ENCODE measurements at regions not wholly inside any gene's neighbourhood (a gene's known extent, or its start where the extent isn't known, plus 50 kb on each side); places are given as distances from the start of the nearest gene placed in this dataset.

DNA sequence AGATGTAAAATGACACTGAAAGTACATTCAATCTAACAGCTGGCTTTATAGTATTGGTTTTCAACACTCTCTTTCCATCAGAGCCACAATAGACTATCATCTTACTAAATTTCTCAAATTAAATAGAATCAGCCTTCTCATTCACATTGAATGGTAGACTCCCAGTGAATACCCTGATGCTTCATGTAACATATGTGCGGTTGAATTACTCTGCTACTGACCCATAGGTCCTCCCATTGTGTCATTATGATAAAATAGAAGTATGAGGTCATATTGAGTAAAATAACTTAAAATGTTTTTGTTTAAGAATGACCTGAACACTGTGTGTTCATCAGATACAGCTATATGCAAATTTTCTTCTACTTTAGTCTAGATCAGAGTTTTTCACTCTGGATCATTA is 75.9 kb upstream of the ADAMTSL1 start:
- no peak for DNase-seq
- ATAC-seq (ENCODE audit: low read depth in 2 of 2): no peak
- Mint-ChIP-seq H3K27me3 (no peaks in the 10 kb centered on the region), H3K4me1 (no peaks in the 10 kb centered on the region), H3K36me3 (no peaks in the 10 kb centered on the region), H3K4me3 (no peak overlapping the region), H3K9me3 (no peaks in the 10 kb centered on the region), H3K27ac (no peak overlapping the region)

DNA sequence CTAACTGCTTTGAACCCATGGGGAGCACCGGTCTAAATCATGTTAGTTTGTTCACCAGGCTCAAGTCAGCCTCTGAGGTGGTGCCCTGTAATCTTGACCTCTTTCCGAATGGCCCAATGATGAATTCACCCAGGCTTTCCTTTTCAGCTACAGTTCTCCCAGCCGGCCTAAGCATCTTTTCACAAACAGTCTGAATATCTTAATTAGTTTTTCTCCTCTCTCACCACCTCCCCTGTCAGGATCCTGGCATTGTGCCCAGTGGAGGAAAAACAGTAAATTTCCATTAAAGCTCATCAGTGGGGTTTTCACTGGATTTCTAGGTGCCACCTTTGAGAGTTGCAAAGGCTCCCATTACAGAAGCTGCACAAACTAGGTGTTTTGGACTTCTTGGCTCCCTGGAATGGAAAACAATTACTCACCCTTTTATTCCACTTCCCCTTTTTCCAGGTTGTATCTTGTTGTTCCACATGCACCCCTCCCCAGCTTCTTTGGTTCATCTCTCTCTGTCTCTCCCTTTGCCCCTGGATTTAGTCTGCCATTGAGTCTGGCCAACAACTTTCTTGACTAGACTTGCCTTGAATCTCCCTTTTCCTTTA is 69.4 kb upstream of the ADAMTSL1 start:
- ATAC-seq (ENCODE audit: low read depth in 2 of 2) (no peak), DNase-seq (no peak)
- H3K4me1 Mint-ChIP-seq: no peaks in the 10 kb centered on the region
- no peak overlapping the region for H3K27ac Mint-ChIP-seq
- no peaks in the 10 kb centered on the region for H3K36me3 Mint-ChIP-seq
- peak overlapping the region in 1 of 8 donors; percentile 32 for H3K4me3 Mint-ChIP-seq
- H3K27me3 Mint-ChIP-seq: no peaks in the 10 kb centered on the region
- H3K9me3 Mint-ChIP-seq: peaks cover 0 to 7% (median 0%) of the 10 kb centered on the region in 7 donors

DNA sequence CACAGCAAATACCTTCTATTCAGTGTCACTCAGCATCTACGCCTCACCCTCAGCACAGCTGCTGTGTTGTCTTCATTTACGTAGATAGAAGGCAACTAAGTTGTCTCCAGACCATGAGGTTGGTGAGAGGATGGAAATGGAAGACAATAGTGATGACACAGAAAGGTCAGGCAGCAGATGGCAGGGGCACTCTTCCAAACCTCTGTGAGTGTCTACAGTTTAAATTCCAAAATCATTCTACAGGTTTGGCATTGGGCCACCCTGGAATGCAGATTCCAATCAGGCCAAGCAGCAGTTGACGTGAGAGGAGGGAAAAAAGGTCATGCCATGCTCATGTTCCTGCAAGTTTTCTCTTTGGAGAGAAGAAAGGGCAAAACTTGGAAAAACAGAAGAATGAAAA is 68.7 kb upstream of the ADAMTSL1 start:
- DNase-seq: no peak
- Mint-ChIP-seq H3K36me3 (no peaks in the 10 kb centered on the region), H3K27ac (no peak overlapping the region), H3K4me3 (no peak overlapping the region), H3K9me3 (peaks cover 0 to 7% (median 0%) of the 10 kb centered on the region in 7 donors), H3K4me1 (no peaks in the 10 kb centered on the region), H3K27me3 (no peaks in the 10 kb centered on the region)
- ATAC-seq (ENCODE audit: low read depth in 2 of 2): no peak

DNA sequence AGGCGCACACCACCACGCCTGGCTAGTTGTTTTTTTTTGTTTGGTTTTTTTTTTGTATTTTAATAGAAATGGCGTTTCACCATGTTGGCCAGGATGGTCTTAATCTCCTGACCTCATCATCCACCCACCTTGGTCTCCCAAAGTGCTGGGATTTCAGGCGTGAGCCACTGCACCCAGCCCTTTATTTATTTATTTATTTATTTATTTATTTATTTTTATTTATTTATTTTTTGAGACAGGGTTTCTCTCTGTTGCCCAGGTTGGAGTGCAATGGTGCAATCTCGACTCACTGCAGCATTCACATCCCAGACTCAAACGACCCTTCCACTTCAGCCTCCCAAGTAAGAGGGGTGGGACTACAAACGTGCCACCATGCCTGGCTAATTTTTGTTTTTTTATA is 63.0 kb upstream of the ADAMTSL1 start:
- ATAC-seq (ENCODE audit: low read depth in 2 of 2) (no peak), DNase-seq (no peak)
- no peak overlapping the region for H3K27ac Mint-ChIP-seq
- H3K36me3 Mint-ChIP-seq: no peaks in the 10 kb centered on the region
- H3K9me3 Mint-ChIP-seq: peaks cover 0 to 5% (median 0%) of the 10 kb centered on the region in 7 donors
- H3K27me3 Mint-ChIP-seq: no peaks in the 10 kb centered on the region
- no peak overlapping the region for H3K4me3 Mint-ChIP-seq
- H3K4me1 Mint-ChIP-seq: no peaks in the 10 kb centered on the region

DNA sequence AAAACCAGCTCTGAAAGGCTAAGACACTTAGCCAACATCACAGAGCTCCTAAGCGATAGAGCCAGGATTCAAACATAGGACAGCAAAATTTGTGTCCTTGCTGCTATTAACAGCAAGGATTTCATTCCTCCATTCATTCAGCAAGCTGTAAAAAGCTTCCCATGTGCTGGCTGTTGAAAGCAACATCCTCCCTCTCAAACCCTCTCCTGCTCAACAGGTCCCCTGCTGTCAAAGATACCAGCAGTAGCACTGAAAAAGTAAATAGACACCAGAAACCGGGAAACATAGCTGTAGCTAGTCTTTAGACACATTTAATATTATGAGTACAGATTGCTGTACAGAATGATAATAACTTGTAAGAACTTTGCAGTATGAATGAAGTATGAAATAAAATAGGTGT is 52.6 kb upstream of the ADAMTSL1 start:
- ATAC-seq (ENCODE audit: low read depth in 2 of 2) (no peak), DNase-seq (no peak)
- H3K9me3 Mint-ChIP-seq: peaks cover 0 to 10% (median 2%) of the 10 kb centered on the region in 7 donors
- H3K27me3 Mint-ChIP-seq: no peaks in the 10 kb centered on the region
- H3K27ac Mint-ChIP-seq: no peak overlapping the region
- no peak overlapping the region for H3K4me3 Mint-ChIP-seq
- H3K36me3 Mint-ChIP-seq: no peaks in the 10 kb centered on the region
- no peaks in the 10 kb centered on the region for H3K4me1 Mint-ChIP-seq

DNA sequence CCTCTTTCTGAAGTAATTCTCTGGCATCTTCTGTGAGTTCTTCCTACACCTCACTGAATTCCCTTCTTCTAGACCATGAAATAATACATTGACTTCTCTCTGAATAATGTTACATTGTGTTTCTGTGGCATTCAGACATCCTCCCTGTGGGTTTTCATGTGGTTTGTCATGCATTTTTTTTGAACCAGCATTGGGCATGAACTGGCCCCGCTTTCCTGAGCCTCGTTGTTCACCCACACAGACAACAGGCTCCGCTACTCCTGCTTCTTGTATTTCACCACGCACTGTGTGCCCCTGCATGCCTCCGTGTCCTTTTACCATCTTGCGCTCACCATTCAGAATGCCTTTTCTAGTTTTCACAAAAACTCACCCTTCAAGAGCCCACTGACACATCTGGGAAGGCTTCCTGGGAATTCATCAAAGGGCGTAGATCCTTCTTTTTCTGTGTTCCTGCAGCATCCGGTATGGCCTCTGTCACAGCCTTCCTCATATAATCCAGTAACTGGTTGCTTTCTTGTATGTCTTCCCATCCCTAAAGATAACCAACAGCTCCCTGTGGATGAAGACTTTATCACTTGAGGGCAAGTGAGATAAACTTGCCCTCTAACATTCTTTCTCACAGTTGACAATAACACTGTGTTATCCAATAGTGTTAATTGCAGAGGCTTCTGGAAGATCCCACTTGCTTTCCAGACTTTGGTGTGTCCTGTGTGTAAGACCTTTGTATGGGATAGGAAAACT is 51.5 kb upstream of the ADAMTSL1 start:
- Mint-ChIP-seq H3K36me3 (no peaks in the 10 kb centered on the region), H3K27me3 (no peaks in the 10 kb centered on the region), H3K27ac (no peak overlapping the region), H3K9me3 (peaks cover 0 to 10% (median 2%) of the 10 kb centered on the region in 7 donors), H3K4me3 (no peak overlapping the region), H3K4me1 (no peaks in the 10 kb centered on the region)
- ATAC-seq (ENCODE audit: low read depth in 2 of 2): no peak
- DNase-seq: no peak

DNA sequence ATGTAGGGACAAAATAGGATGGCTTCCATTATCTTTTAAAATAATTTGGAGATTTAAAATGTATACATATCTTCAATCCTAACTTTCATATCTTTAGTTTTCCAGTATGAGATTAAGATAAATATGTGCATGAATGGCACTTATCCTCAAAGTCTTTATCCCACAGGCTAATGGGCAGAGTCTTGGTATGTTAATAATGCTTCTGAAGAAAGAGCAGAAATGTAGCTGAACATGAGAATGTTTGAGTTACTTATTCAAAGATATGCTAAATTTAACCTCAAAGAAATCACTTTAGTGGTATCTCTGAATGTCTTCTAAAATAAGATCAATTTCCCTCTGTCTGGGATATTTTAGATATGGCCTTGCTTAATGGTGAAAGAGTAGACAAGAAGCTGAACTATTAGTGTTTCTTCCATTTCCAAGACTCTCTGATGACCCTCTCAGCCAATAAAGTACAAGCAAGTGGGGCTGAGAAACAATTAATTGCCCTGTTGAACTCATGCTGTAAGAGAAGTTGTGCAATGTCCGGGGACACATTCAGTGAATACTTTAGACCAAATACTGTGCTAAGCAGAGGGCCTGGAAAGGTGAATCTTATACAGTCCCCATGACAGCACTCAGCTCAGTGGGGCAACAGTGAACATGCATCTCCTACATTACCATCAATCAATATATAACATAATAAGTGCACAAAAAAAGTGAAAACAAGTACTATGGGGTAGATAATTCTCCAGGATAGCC is 50.0 kb upstream of the ADAMTSL1 start:
- Mint-ChIP-seq H3K27me3 (no peaks in the 10 kb centered on the region), H3K4me3 (no peak overlapping the region), H3K36me3 (no peaks in the 10 kb centered on the region), H3K27ac (no peak overlapping the region), H3K4me1 (no peaks in the 10 kb centered on the region), H3K9me3 (peaks cover 0 to 10% (median 0%) of the 10 kb centered on the region in 7 donors)
- ATAC-seq (ENCODE audit: low read depth in 2 of 2) (no peak), DNase-seq (no peak)

Measured in naive B cell (primary cell).